OCI-LY7 (cell line): ENCODE measurements at regions not wholly inside any gene's neighbourhood (a gene's known extent, or its start where the extent isn't known, plus 50 kb on each side); places are given as distances from the start of the nearest gene placed in this dataset.

ENCODE experiments used
- BruUV-seq: library from RNA; stranded (reverse); fragments of 400-500 nt; replicated peaks from 2 replicates; lab custom pipeline; 2021; lab: Mats Ljungman, UMichigan
- CTCF ChIA-PET: fragments of 300-600 bp; sonication (Branson Sonifier 250); formaldehyde crosslinking; loops from one replicate; lab custom pipeline; 2022; ENCODE audit warnings: antibody characterized with exemption; ENCODE audit not compliant: unreplicated experiment; lab: Charles Lee
- POLR2A ChIA-PET: fragments of 300-600 bp; sonication (Branson Sonifier 250); formaldehyde crosslinking; loops from one replicate; lab custom pipeline; 2022; ENCODE audit warnings: antibody characterized with exemption; lab: Charles Lee
- DNase-seq: peaks from one replicate; pipeline ENCODE4 v3.0.0-alpha.2; 2015; ENCODE audit warnings: low spot score
- H2AFZ ChIP-seq: fragments of 200-600 bp; sonication (generic), shearing (Covaris generic); 2 replicates; pipeline ENCODE4 v1.6.1; 2014; ENCODE audit warnings: mild to moderate bottlenecking, antibody characterized with exemption, low read length, moderate library complexity
- H3K27ac ChIP-seq: fragments of 200-600 bp; sonication (generic); 2 replicates; pipeline ENCODE4 v1.5.1; 2014; ENCODE audit warnings: mixed run types, low read depth, mild to moderate bottlenecking, moderate library complexity, low read length, inconsistent platforms; ENCODE audit not compliant: poor library complexity, severe bottlenecking
- H3K36me3 ChIP-seq: fragments of 200-600 bp; sonication (generic); 2 replicates; pipeline ENCODE4 v1.6.1; 2014; ENCODE audit warnings: mild to moderate bottlenecking, antibody characterized with exemption, low read length, moderate library complexity, mixed read lengths; ENCODE audit not compliant: insufficient read depth
- H3K4me1 ChIP-seq: fragments of 200-600 bp; sonication (generic); 2 replicates; pipeline ENCODE4 v1.5.1; 2014; ENCODE audit warnings: mild to moderate bottlenecking, low read length; ENCODE audit not compliant: insufficient read depth, poor library complexity, severe bottlenecking
- H3K4me2 ChIP-seq: fragments of 200-600 bp; sonication (generic); 2 replicates; pipeline ENCODE4 v1.6.1; 2014; ENCODE audit warnings: mild to moderate bottlenecking, low read length
- H3K4me3 ChIP-seq: fragments of 200-600 bp; sonication (generic); 2 replicates; pipeline ENCODE4 v1.5.1; 2014; ENCODE audit warnings: mild to moderate bottlenecking, low read depth, low read length; ENCODE audit not compliant: poor library complexity, severe bottlenecking
- H3K79me2 ChIP-seq: fragments of 200-600 bp; sonication (generic); 2 replicates; pipeline ENCODE4 v1.6.1; 2016; ENCODE audit warnings: low read depth, mild to moderate bottlenecking, low read length, moderate library complexity, mixed read lengths; ENCODE audit not compliant: insufficient read depth
- H3K9me2 ChIP-seq: fragments of 200-600 bp; sonication (generic); 2 replicates; pipeline ENCODE4 v1.6.1; 2016; ENCODE audit warnings: mild to moderate bottlenecking, low read length, mixed read lengths; ENCODE audit not compliant: insufficient read depth
- H3K9me3 ChIP-seq: fragments of 200-600 bp; sonication (generic); 2 replicates; pipeline ENCODE4 v1.6.1; 2014; ENCODE audit warnings: mild to moderate bottlenecking, mixed run types, low read length, mixed read lengths
- H4K20me1 ChIP-seq: fragments of 200-600 bp; sonication (generic); 2 replicates; pipeline ENCODE4 v1.6.1; 2014; ENCODE audit warnings: mild to moderate bottlenecking, antibody characterized with exemption, low read length, moderate library complexity, mixed read lengths; ENCODE audit not compliant: insufficient read depth
- EZH2phosphoT487 ChIP-seq: fragments of 200-600 bp; sonication (generic); IDR thresholded peaks from 2 replicates; pipeline ENCODE4 v1.6.1; 2018; ENCODE audit warnings: low read depth, borderline replicate concordance, mild to moderate bottlenecking, mixed run types, antibody characterized with exemption, low read length, moderate library complexity, mixed read lengths
- intact Hi-C: fragments of 100-400 bp; cut with micrococcal nuclease; formaldehyde crosslinking; loops from one replicate; pipeline ENCODE4 v1.10.0; 2022; ENCODE audit not compliant: unreplicated experiment
- TF ChIP-seq, protein P1 (sequence below): fragments of 200-600 bp; sonication (generic); conservative IDR thresholded peaks from 2 replicates; pipeline ENCODE4 v1.5.1; 2014; ENCODE audit warnings: mild to moderate bottlenecking, antibody characterized with exemption, low read length, moderate library complexity, mixed read lengths

DNA sequence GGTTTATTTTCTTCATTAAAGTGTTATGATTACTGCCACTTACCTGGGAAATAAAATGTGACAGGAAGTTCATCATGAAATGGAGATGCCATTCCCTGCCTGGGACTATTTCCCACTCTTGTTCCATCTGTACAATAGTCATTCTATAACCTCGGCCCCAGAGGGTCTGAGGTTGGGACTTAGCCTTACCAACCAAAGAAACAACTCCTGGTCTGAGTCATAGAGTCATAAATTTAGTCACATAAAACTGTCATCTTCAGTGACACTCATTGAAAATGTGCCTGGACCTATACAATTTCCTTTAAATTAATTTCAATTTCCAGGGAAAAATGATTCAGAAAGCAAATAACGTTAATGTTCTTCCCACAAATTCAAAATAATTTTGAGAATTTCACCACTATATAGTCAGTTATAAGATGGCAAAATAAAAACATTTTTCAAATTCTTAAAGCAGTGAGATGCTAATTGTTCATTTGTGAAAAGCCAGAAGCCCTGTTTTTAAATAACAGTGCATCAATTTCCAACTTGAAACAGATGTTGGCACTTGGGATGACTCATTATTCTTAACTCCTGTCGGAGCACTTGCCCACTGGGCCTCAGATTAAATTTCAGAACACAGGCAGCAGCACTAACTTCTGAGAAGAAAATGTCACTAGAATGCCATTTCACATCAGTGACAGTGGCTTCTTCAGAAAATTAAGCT is 201.2 kb upstream of the SMLR1 start:
- Histone ChIP-seq H3K4me1 (no peaks in the 10 kb centered on the region), H3K4me3 (no peak overlapping the region), H3K27ac (no peak overlapping the region), H4K20me1 (no peaks in the 10 kb centered on the region), H3K79me2 (no peaks in the 10 kb centered on the region), H2AFZ (no peak overlapping the region), H3K9me2 (no peaks in the 10 kb centered on the region), H3K9me3 (0 out of 2 replicates have a peak, but pooled peaks cover 6% of the 10 kb centered on the region), H3K36me3 (no peaks in the 10 kb centered on the region), H3K4me2 (no peak overlapping the region)
- BruUV-seq, result no TSS peak
- ChIA-PET POLR2A (no interaction called here), CTCF (no interaction called here)
- DNase-seq, result no peak
- intact Hi-C loops, result no loop called here
- TF ChIP-seq, protein P1, sequence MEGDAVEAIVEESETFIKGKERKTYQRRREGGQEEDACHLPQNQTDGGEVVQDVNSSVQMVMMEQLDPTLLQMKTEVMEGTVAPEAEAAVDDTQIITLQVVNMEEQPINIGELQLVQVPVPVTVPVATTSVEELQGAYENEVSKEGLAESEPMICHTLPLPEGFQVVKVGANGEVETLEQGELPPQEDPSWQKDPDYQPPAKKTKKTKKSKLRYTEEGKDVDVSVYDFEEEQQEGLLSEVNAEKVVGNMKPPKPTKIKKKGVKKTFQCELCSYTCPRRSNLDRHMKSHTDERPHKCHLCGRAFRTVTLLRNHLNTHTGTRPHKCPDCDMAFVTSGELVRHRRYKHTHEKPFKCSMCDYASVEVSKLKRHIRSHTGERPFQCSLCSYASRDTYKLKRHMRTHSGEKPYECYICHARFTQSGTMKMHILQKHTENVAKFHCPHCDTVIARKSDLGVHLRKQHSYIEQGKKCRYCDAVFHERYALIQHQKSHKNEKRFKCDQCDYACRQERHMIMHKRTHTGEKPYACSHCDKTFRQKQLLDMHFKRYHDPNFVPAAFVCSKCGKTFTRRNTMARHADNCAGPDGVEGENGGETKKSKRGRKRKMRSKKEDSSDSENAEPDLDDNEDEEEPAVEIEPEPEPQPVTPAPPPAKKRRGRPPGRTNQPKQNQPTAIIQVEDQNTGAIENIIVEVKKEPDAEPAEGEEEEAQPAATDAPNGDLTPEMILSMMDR, result no peak
- TF ChIP-seq EZH2phosphoT487, result no peak

DNA sequence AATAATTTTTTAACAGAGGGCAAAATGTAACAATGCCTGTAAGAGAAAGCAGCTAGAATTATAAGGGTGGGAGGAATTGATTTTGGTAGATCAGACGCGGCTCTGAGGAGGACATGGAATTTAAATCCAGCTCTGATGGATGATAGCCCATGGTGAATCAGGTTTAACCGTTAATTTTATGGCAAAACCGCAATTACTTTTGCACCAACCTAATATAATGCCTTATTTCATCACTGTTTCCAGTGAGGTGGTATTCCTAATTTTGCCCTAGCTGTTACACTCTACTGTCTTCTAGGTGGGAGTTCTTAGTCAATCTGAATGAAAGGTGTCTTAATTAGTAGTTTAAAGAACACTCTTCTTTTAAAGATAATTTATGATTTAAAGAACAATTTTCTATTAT is 198.3 kb upstream of the SMLR1 start:
- H3K9me3 ChIP-seq, result no peaks in the 10 kb centered on the region
- H3K36me3 ChIP-seq, result no peaks in the 10 kb centered on the region
- BruUV-seq, result no TSS peak
- H3K27ac ChIP-seq, result no peak overlapping the region
- no peaks in the 10 kb centered on the region for H3K79me2 ChIP-seq
- H2AFZ ChIP-seq, result no peak overlapping the region
- no peaks in the 10 kb centered on the region for H3K4me1 ChIP-seq
- TF ChIP-seq EZH2phosphoT487, result no peak
- TF ChIP-seq, protein P1, result no peak
- H3K9me2 ChIP-seq, result no peaks in the 10 kb centered on the region
- no peak overlapping the region for H3K4me2 ChIP-seq
- no peak overlapping the region for H3K4me3 ChIP-seq
- ChIA-PET POLR2A (interaction anchor here (1.1 to 1.6 kb wide), 2 partner anchors 9 to 10 kb away, joined by 3 read pairs; no protein-coding TSS in a partner anchor), CTCF (no interaction called here)
- no peaks in the 10 kb centered on the region for H4K20me1 ChIP-seq
- intact Hi-C loops, result no loop called here
- no peak for DNase-seq

DNA sequence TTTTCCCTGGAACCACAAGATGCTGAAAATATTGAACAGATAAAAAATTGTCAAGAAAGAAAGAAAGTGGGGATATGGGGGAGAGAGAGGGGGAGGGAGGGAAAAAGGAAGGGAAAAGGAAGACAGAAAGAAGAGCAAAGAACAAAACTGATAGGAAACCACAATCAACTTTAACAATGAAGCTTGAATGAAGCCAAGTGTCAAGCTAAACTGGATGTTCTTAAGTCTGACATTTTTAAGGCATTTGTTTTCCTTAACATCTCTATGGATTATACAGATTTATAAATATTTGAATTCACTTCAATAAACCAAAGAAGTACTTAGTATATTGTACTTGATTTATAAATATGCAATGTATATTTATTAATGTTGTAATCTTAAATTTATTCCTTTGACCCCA is 197.6 kb upstream of the SMLR1 start:
- Histone ChIP-seq H3K4me1 (no peaks in the 10 kb centered on the region), H4K20me1 (no peaks in the 10 kb centered on the region), H3K27ac (no peak overlapping the region), H3K9me3 (no peaks in the 10 kb centered on the region), H3K4me3 (no peak overlapping the region), H3K4me2 (no peak overlapping the region), H2AFZ (no peak overlapping the region), H3K79me2 (no peaks in the 10 kb centered on the region), H3K9me2 (no peaks in the 10 kb centered on the region), H3K36me3 (no peaks in the 10 kb centered on the region)
- ChIA-PET POLR2A (interaction anchor here (0.6 to 1.6 kb wide), 4 partner anchors 8 to 942 kb away, joined by 3 to 6 read pairs (median 3); no protein-coding TSS in a partner anchor), CTCF (no interaction called here)
- TF ChIP-seq, protein P1, result no peak
- TF ChIP-seq EZH2phosphoT487, result no peak
- intact Hi-C loops, result no loop called here
- BruUV-seq, result no TSS peak
- DNase-seq, result no peak
